Endothelial cell of umbilical vein (primary cell): ENCODE measurements at regions not wholly inside any gene's neighbourhood (a gene's known extent, or its start where the extent isn't known, plus 50 kb on each side); places are given as distances from the start of the nearest gene placed in this dataset.

Experiments used
- BruUV-seq: library from RNA; stranded (reverse); fragments of 400-500 nt; replicated peaks from 2 replicates; lab custom pipeline; 2021; lab: Mats Ljungman, UMichigan
- CTCF ChIA-PET: fragments of 300-600, 350-600 bp; sonication (Branson Sonifier 250); formaldehyde crosslinking; loops from one replicate; lab custom pipeline; 2021; ENCODE audit warnings: antibody characterized with exemption, inconsistent platforms; lab: Charles Lee
- POLR2A ChIA-PET: fragments of 300-600, 350-600 bp; sonication (Branson Sonifier 250); formaldehyde crosslinking; loops from one replicate; lab custom pipeline; 2021; ENCODE audit warnings: antibody characterized with exemption, inconsistent platforms; lab: Charles Lee
- DNase-seq: peaks from one replicate; pipeline ENCODE4 v3.0.0-alpha.2; 2011; ENCODE audit warnings: low read depth, low spot score
- FAIRE-seq: peaks from 2 replicates; lab custom pipeline; 2011; peaks lifted over from hg19 to GRCh38; lab: Jason Lieb, UNC
- H2AFZ ChIP-seq: 2 replicates; pipeline ENCODE4 v1.6.0; 2012; ENCODE audit warnings: low read depth, low read length, control low read depth, inconsistent platforms
- H3K27ac ChIP-seq: 2 replicates; pipeline ENCODE4 v1.5.1; 2011; ENCODE audit warnings: low read depth, mild to moderate bottlenecking, control low read depth, low read length, moderate library complexity; ENCODE audit not compliant: insufficient read depth
- H3K27me3 ChIP-seq, 2 experiments: 2 replicates each; pipeline versions ENCODE4 v1.6.0 to v1.6.1; 2011; ENCODE audit warnings: low read length in 2 of 2, mixed read lengths in 1 of 2; ENCODE audit not compliant: control insufficient read depth in 2 of 2, insufficient read depth in 2 of 2
- H3K36me3 ChIP-seq, 2 experiments: 2 replicates in 1 of 2; 3 replicates in 1 of 2; pipeline ENCODE4 v1.5.1; 2011; ENCODE audit warnings: low read length in 2 of 2, mild to moderate bottlenecking in 1 of 2, moderate library complexity in 1 of 2; ENCODE audit not compliant: control insufficient read depth in 2 of 2, insufficient read depth in 2 of 2; ENCODE audit errors: extremely low read depth in 1 of 2
- H3K4me1 ChIP-seq: 3 replicates; pipeline ENCODE4 v1.5.1; 2011; ENCODE audit warnings: mild to moderate bottlenecking, low read length; ENCODE audit not compliant: control insufficient read depth, insufficient read depth; ENCODE audit errors: extremely low read depth
- H3K4me2 ChIP-seq: 2 replicates; pipeline ENCODE4 v1.6.1; 2011; ENCODE audit warnings: low read length, control low read depth, mixed read lengths; ENCODE audit not compliant: insufficient read depth
- H3K4me3 ChIP-seq, 3 experiments: fragments of 200-600 bp in 1 of 3; sonication (generic), shearing (Covaris generic) in 1 of 3; replicated peaks in 1 of 3; 2 replicates each; pipeline ENCODE4 v1.5.1; 2011 to 2016; ENCODE audit warnings: control low read depth in 3 of 3, low read length in 3 of 3, mild to moderate bottlenecking in 2 of 3, inconsistent platforms in 1 of 3, low read depth in 1 of 3, moderate library complexity in 1 of 3; ENCODE audit not compliant: insufficient read depth in 1 of 3
- H3K79me2 ChIP-seq: 2 replicates; pipeline ENCODE4 v1.6.0; 2012; ENCODE audit warnings: low read length, inconsistent platforms; ENCODE audit not compliant: control insufficient read depth, insufficient read depth
- H3K9ac ChIP-seq: replicated peaks from 2 replicates; pipeline ENCODE3; 2011; ENCODE audit warnings: low read length, control low read depth; ENCODE audit not compliant: insufficient read depth; ENCODE audit errors: extremely low read depth
- H3K9me1 ChIP-seq: replicated peaks from 3 replicates; pipeline ENCODE4 v1.6.0; 2011; ENCODE audit warnings: mild to moderate bottlenecking, low read length; ENCODE audit not compliant: control insufficient read depth, insufficient read depth; ENCODE audit errors: extremely low read depth
- H3K9me3 ChIP-seq: replicated peaks from 2 replicates; pipeline ENCODE4 v1.5.1; 2012; ENCODE audit warnings: low read length, inconsistent platforms; ENCODE audit not compliant: control insufficient read depth, insufficient read depth
- H4K20me1 ChIP-seq: replicated peaks from 2 replicates; pipeline ENCODE3; 2011; ENCODE audit warnings: mild to moderate bottlenecking, low read length; ENCODE audit not compliant: control insufficient read depth, insufficient read depth; ENCODE audit errors: extremely low read depth
- CTCF ChIP-seq, 2 donors: IDR thresholded peaks; 1 replicate in 1 of 2; 2 replicates in 1 of 2; pipeline ENCODE4 v1.5.1; 2011; ENCODE audit warnings: low read length in 2 of 2, mild to moderate bottlenecking in 2 of 2, moderate library complexity in 2 of 2, control low read depth in 1 of 2, inconsistent platforms in 1 of 2, low read depth in 1 of 2; ENCODE audit not compliant: insufficient read depth in 1 of 2; ENCODE audit errors: extremely low read depth in 1 of 2
- EZH2 ChIP-seq: IDR thresholded peaks from 2 replicates; pipeline ENCODE4 v1.6.1; 2012; ENCODE audit warnings: borderline replicate concordance, low read depth, mild to moderate bottlenecking, moderate library complexity, low read length, inconsistent platforms; ENCODE audit not compliant: severe bottlenecking
- FOS ChIP-seq: IDR thresholded peaks from 2 replicates; pipeline ENCODE4 v1.6.1; 2011; ENCODE audit warnings: mild to moderate bottlenecking, low read length, moderate library complexity, borderline replicate concordance; ENCODE audit not compliant: insufficient read depth
- GATA2 ChIP-seq: IDR thresholded peaks from 2 replicates; pipeline ENCODE4 v1.7.0; 2011; ENCODE audit warnings: low read depth, mild to moderate bottlenecking, moderate library complexity, mixed read lengths, low read length; ENCODE audit not compliant: insufficient read length, insufficient read depth
- JUN ChIP-seq: IDR thresholded peaks from 2 replicates; pipeline ENCODE4 v1.6.1; 2011; ENCODE audit warnings: borderline replicate concordance, low read depth; ENCODE audit not compliant: insufficient read length, insufficient read depth
- MAX ChIP-seq: IDR thresholded peaks from 2 replicates; pipeline ENCODE4 v1.6.1; 2011; ENCODE audit not compliant: insufficient read depth, insufficient read length
- MYC ChIP-seq: IDR thresholded peaks from one replicate; pipeline ENCODE4 v1.6.1; 2011; ENCODE audit warnings: mild to moderate bottlenecking, low read depth, low read length
- POLR2A ChIP-seq: IDR thresholded peaks from 2 replicates; pipeline ENCODE4 v1.6.1; 2012; ENCODE audit warnings: low read depth, mild to moderate bottlenecking, control low read depth, low read length
- POLR2AphosphoS5 ChIP-seq: IDR thresholded peaks from 2 replicates; pipeline ENCODE4 v1.6.1; 2012; ENCODE audit warnings: low read depth, mild to moderate bottlenecking, control low read depth, low read length, moderate library complexity; ENCODE audit not compliant: insufficient read depth
- dilution Hi-C: fragments of 300-500 bp; cut with MboI; formaldehyde crosslinking; loops from one replicate; pipeline ENCODE4 v1.15.0; 2019; ENCODE audit warnings: low sequenced_read_pairs; ENCODE audit not compliant: extremely low pct_ligation_motif_present
- intact Hi-C: fragments of 100-400 bp; cut with micrococcal nuclease; formaldehyde crosslinking; loops from one replicate; pipeline ENCODE4 v1.10.0; 2022

- no peaks in the 10 kb centered on the region for H3K4me1 ChIP-seq
- DNase-seq: no peak
- H3K36me3 ChIP-seq: no peaks in the 10 kb centered on the region
- H3K27ac ChIP-seq: no peak overlapping the region
- H3K79me2 ChIP-seq: no peaks in the 10 kb centered on the region
- H3K9ac ChIP-seq: no peak overlapping the region
- dilution Hi-C loops: no loop called here
- H2AFZ ChIP-seq: no peak overlapping the region
- H3K9me1 ChIP-seq: no peaks in the 10 kb centered on the region
- CTCF ChIA-PET: no interaction called here
- POLR2A ChIA-PET: no interaction called here
- peaks cover 5% of the 10 kb centered on the region for H3K9me3 ChIP-seq
- intact Hi-C loops: no loop called here
- no peaks in the 10 kb centered on the region for H4K20me1 ChIP-seq
- no peak overlapping the region for H3K4me3 ChIP-seq
- no peak for TF ChIP-seq JUN
- no peak for TF ChIP-seq POLR2AphosphoS5
- TF ChIP-seq MAX: no peak
- no peak for TF ChIP-seq POLR2A
- TF ChIP-seq EZH2: no peak
- no peak for TF ChIP-seq GATA2
- no peak for TF ChIP-seq MYC
- TF ChIP-seq FOS: no peak
- FAIRE-seq: no peak
- H3K4me2 ChIP-seq: no peak overlapping the region
- no peaks in the 10 kb centered on the region for H3K27me3 ChIP-seq
- BruUV-seq: no TSS peak
Observed at GRCh38 chr2:107721178-107721577, 105.5 kb upstream of the RGPD4 start.

- BruUV-seq: no TSS peak
- no peaks in the 10 kb centered on the region for H3K27me3 ChIP-seq
- no peaks in the 10 kb centered on the region for H3K79me2 ChIP-seq
- intact Hi-C loops: no loop called here
- H3K36me3 ChIP-seq: no peaks in the 10 kb centered on the region
- dilution Hi-C loops: no loop called here
- no peak overlapping the region for H3K4me3 ChIP-seq
- POLR2A ChIA-PET: no interaction called here
- H3K4me2 ChIP-seq: no peak overlapping the region
- peaks cover 5% of the 10 kb centered on the region for H3K9me3 ChIP-seq
- H3K9ac ChIP-seq: no peak overlapping the region
- H3K27ac ChIP-seq: no peak overlapping the region
- H3K9me1 ChIP-seq: no peaks in the 10 kb centered on the region
- FAIRE-seq (no peak), DNase-seq (no peak)
- TF ChIP-seq FOS (no peak), MAX (no peak), MYC (no peak), POLR2AphosphoS5 (no peak), GATA2 (no peak), JUN (no peak), CTCF (IDR thresholded peaks at IDR 0.05; ENCODE audit: extremely low read depth in 1 of 2, insufficient read depth in 1 of 2, low read depth in 1 of 2, low read length in 2 of 2) (no peak), POLR2A (no peak), EZH2 (no peak)
- no peaks in the 10 kb centered on the region for H3K4me1 ChIP-seq
- CTCF ChIA-PET: no interaction called here
- no peaks in the 10 kb centered on the region for H4K20me1 ChIP-seq
- H2AFZ ChIP-seq: no peak overlapping the region
Observed at GRCh38 chr2:107721586-107721985, 105.1 kb upstream of the RGPD4 start.
